ENCODE measurements at regions not wholly inside any gene's neighbourhood (a gene's known extent, or its start where the extent isn't known, plus 50 kb on each side); places are given as distances from the start of the nearest gene placed in this dataset.

DNA sequence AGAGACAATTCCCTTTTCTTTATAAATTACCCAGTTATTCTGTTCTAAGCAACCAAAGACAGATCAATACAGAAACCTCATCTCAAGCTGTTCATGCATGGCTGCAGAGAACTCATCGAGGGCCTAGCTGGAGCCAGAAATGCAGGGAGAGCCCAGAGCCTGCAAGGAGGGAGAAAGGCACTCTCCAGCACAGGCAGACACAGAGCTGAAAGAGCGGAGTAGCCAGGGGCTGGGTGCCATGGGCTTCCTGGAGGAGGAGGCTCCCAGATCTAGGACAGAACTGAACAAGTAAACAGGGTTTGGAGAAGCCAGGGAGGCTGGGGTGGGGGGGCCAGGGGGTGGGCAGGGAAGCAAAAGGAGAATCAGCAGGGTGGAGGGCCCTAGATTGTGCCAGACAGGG lies 144.2 kb upstream of the ZNF507 start:
- Histone ChIP-seq H2AFZ (ENCODE audit: low read depth, low read length) (no peak overlapping the region), H3K9ac (ENCODE audit: low read length) (no peak overlapping the region), H3K36me3 (replicated peaks; ENCODE audit: low read depth, low read length) (no peaks in the 10 kb centered on the region), H3K9me3 (ENCODE audit: insufficient read depth, low read length) (no peaks in the 10 kb centered on the region), H3K4me2 (ENCODE audit: low read length) (no peak overlapping the region), H3K27ac (ENCODE audit: low read length) (no peak overlapping the region), H3K4me3 (ENCODE audit: low read length) (no peak overlapping the region), H4K20me1 (ENCODE audit: insufficient read depth, low read length) (no peaks in the 10 kb centered on the region), H3K79me2 (ENCODE audit: low read length) (no peaks in the 10 kb centered on the region), H3K27me3 (ENCODE audit: low read depth, low read length) (no peaks in the 10 kb centered on the region), H3K4me1 (ENCODE audit: low read length) (no peaks in the 10 kb centered on the region)
- TF ChIP-seq, protein P1, sequence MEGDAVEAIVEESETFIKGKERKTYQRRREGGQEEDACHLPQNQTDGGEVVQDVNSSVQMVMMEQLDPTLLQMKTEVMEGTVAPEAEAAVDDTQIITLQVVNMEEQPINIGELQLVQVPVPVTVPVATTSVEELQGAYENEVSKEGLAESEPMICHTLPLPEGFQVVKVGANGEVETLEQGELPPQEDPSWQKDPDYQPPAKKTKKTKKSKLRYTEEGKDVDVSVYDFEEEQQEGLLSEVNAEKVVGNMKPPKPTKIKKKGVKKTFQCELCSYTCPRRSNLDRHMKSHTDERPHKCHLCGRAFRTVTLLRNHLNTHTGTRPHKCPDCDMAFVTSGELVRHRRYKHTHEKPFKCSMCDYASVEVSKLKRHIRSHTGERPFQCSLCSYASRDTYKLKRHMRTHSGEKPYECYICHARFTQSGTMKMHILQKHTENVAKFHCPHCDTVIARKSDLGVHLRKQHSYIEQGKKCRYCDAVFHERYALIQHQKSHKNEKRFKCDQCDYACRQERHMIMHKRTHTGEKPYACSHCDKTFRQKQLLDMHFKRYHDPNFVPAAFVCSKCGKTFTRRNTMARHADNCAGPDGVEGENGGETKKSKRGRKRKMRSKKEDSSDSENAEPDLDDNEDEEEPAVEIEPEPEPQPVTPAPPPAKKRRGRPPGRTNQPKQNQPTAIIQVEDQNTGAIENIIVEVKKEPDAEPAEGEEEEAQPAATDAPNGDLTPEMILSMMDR (IDR thresholded peaks at IDR 0.05; ENCODE audit: low read depth, low read length) = no peak
- TF ChIP-seq EZH2phosphoT487 (IDR thresholded peaks at IDR 0.05; ENCODE audit: low read depth) = no peak

DNA sequence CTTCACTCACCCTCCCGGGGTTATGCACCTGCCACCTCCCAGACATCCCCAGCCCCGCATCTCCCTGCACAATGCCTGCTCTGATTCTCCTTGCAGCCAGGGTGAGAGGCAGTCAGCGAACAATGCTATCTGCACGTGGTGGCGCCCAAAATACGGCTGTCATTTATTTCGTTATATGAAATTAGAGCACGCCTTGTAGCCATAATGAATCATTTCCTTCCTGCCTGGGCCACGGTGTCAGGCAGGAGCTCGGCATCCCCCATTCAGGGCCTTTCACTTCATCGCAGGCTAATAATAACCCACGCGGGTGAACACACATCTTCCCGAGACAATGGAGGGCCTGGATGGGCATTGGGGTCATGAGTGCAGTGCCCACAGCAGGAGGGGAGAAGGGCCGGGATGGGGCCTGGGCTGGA lies 143.8 kb upstream of the ZNF507 start:
- H4K20me1 ChIP-seq (ENCODE audit: insufficient read depth, low read length) = no peaks in the 10 kb centered on the region
- no peaks in the 10 kb centered on the region for H3K79me2 ChIP-seq (ENCODE audit: low read length)
- no peaks in the 10 kb centered on the region for H3K36me3 ChIP-seq (replicated peaks; ENCODE audit: low read depth, low read length)
- H3K27me3 ChIP-seq (ENCODE audit: low read depth, low read length) = no peaks in the 10 kb centered on the region
- no peak for TF ChIP-seq EZH2phosphoT487 (IDR thresholded peaks at IDR 0.05; ENCODE audit: low read depth)
- TF ChIP-seq, protein P1 (IDR thresholded peaks at IDR 0.05; ENCODE audit: low read depth, low read length) = no peak
- H3K4me1 ChIP-seq (ENCODE audit: low read length) = no peaks in the 10 kb centered on the region
- no peak overlapping the region for H3K27ac ChIP-seq (ENCODE audit: low read length)
- no peaks in the 10 kb centered on the region for H3K9me3 ChIP-seq (ENCODE audit: insufficient read depth, low read length)
- no peak overlapping the region for H3K4me2 ChIP-seq (ENCODE audit: low read length)
- no peak overlapping the region for H3K4me3 ChIP-seq (ENCODE audit: low read length)
- no peak overlapping the region for H2AFZ ChIP-seq (ENCODE audit: low read depth, low read length)
- no peak overlapping the region for H3K9ac ChIP-seq (ENCODE audit: low read length)

DNA sequence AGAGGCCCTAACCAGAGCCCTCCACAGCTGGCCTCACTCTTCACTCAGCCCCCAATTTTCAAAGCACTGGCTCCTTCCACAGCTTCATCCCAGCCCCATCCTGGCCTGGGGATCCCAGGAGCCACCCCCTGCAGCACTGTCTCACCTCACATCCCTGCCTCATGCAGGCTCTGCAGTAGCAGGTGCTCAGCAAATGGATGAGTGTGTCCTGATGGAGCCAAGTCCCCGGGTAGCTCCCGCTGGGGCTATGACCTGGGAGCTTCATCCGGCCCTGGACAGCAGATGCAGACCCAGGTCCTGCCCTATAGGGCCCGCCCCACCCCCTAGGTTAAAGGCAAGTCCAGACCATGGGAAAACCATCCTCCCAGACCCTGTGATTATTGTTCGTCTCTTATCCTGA lies 143.2 kb upstream of the ZNF507 start:
- no peaks in the 10 kb centered on the region for H3K27me3 ChIP-seq (ENCODE audit: low read depth, low read length)
- no peak overlapping the region for H3K9ac ChIP-seq (ENCODE audit: low read length)
- TF ChIP-seq, protein P1 (IDR thresholded peaks at IDR 0.05; ENCODE audit: low read depth, low read length) = no peak
- no peak for TF ChIP-seq EZH2phosphoT487 (IDR thresholded peaks at IDR 0.05; ENCODE audit: low read depth)
- H3K79me2 ChIP-seq (ENCODE audit: low read length) = no peaks in the 10 kb centered on the region
- H2AFZ ChIP-seq (ENCODE audit: low read depth, low read length) = no peak overlapping the region
- H3K4me3 ChIP-seq (ENCODE audit: low read length) = no peak overlapping the region
- H4K20me1 ChIP-seq (ENCODE audit: insufficient read depth, low read length) = no peaks in the 10 kb centered on the region
- H3K27ac ChIP-seq (ENCODE audit: low read length) = no peak overlapping the region
- no peak overlapping the region for H3K4me2 ChIP-seq (ENCODE audit: low read length)
- H3K36me3 ChIP-seq (replicated peaks; ENCODE audit: low read depth, low read length) = no peaks in the 10 kb centered on the region
- H3K4me1 ChIP-seq (ENCODE audit: low read length) = no peaks in the 10 kb centered on the region
- H3K9me3 ChIP-seq (ENCODE audit: insufficient read depth, low read length) = no peaks in the 10 kb centered on the region

DNA sequence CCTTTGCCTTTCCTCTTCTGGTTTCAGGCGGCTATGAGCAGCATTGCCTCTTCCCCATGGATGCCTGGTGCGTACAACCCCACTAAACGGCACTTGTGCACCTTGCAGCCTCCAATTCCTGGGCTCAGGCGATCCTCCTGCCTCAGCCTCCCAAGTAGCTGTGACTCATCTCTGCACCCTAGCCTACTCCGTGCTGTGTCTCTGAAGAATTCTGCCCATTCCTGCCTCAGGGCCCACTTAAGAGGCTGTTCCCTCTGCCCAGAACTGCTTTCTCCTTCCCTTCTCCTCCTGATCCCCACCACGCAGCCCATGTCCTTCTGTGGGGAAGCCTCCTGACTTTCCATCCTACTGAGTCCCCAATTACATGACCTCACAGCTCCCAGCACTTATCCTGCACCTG lies 142.2 kb upstream of the ZNF507 start:
- Histone ChIP-seq H3K79me2 (ENCODE audit: low read length) (no peaks in the 10 kb centered on the region), H3K9me3 (ENCODE audit: insufficient read depth, low read length) (no peaks in the 10 kb centered on the region), H3K27ac (ENCODE audit: low read length) (no peak overlapping the region), H3K9ac (ENCODE audit: low read length) (no peak overlapping the region), H3K4me2 (ENCODE audit: low read length) (no peak overlapping the region), H3K4me1 (ENCODE audit: low read length) (no peaks in the 10 kb centered on the region), H3K4me3 (ENCODE audit: low read length) (no peak overlapping the region), H2AFZ (ENCODE audit: low read depth, low read length) (no peak overlapping the region), H3K36me3 (replicated peaks; ENCODE audit: low read depth, low read length) (no peaks in the 10 kb centered on the region), H4K20me1 (ENCODE audit: insufficient read depth, low read length) (no peaks in the 10 kb centered on the region), H3K27me3 (ENCODE audit: low read depth, low read length) (no peaks in the 10 kb centered on the region)
- TF ChIP-seq EZH2phosphoT487 (IDR thresholded peaks at IDR 0.05; ENCODE audit: low read depth) = no peak
- TF ChIP-seq, protein P1 (IDR thresholded peaks at IDR 0.05; ENCODE audit: low read depth, low read length) = no peak

Measured in OCI-LY3 (cell line).